ENCODE measurements at regions not wholly inside any gene's neighbourhood (a gene's known extent, or its start where the extent isn't known, plus 50 kb on each side); places are given as distances from the start of the nearest gene placed in this dataset.
"Not testable (repeated sequence)": the region's sequence is repeated elsewhere in the genome, so short reads cannot be mapped to it uniquely, and the experiment has no call there.

DNA sequence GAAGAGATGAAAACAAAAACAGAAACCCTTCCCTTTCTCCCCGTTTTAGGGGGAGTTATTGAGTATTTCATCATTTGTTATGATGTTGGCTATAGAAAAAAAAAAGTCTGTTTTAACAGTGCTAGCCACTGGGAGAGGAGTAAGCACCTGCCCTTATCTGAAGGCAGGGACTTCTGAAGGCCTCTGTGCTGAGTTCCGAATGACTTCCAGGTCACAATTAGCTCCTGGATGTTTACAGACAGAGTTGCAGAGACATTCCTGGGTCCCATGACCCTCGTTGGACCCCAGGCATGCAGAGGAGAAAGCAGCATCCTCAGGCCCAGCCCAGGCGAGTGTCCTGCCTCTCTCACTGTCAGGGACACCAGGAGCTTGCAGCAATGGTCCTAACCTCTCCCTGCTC, 328.5 kb downstream of the CACNA1B start:
- H3K27me3 Mint-ChIP-seq (ENCODE audit: low read depth); H3K27ac Mint-ChIP-seq (ENCODE audit: unreplicated experiment); H3K4me3 Mint-ChIP-seq; H3K4me1 Mint-ChIP-seq; H3K36me3 Mint-ChIP-seq (ENCODE audit: low read depth); DNase-seq (ENCODE audit: low read depth, low spot score); H3K9me3 Mint-ChIP-seq: not testable (repeated sequence)

- not testable (repeated sequence) for DNase-seq (ENCODE audit: low read depth, low spot score); H3K4me3 Mint-ChIP-seq; H3K36me3 Mint-ChIP-seq (ENCODE audit: low read depth); H3K27me3 Mint-ChIP-seq (ENCODE audit: low read depth); H3K9me3 Mint-ChIP-seq; H3K4me1 Mint-ChIP-seq; H3K27ac Mint-ChIP-seq (ENCODE audit: unreplicated experiment)
Measured at GRCh38 chr9:138207300-138208179, 330.0 kb downstream of the CACNA1B start.

- H3K27me3 Mint-ChIP-seq (ENCODE audit: low read depth); DNase-seq (ENCODE audit: low read depth, low spot score); H3K36me3 Mint-ChIP-seq (ENCODE audit: low read depth); H3K4me1 Mint-ChIP-seq; H3K9me3 Mint-ChIP-seq; H3K4me3 Mint-ChIP-seq: not testable (repeated sequence)
- H3K27ac Mint-ChIP-seq (ENCODE audit: unreplicated experiment), result peak overlapping the region; percentile 52
Measured at GRCh38 chr9:138209071-138209644, 331.6 kb downstream of the CACNA1B start.

- DNase-seq (ENCODE audit: low read depth, low spot score); H3K27me3 Mint-ChIP-seq (ENCODE audit: low read depth); H3K36me3 Mint-ChIP-seq (ENCODE audit: low read depth): not testable (repeated sequence)
Measured at GRCh38 chr9:138210388-138210986, 332.9 kb downstream of the CACNA1B start.

DNA sequence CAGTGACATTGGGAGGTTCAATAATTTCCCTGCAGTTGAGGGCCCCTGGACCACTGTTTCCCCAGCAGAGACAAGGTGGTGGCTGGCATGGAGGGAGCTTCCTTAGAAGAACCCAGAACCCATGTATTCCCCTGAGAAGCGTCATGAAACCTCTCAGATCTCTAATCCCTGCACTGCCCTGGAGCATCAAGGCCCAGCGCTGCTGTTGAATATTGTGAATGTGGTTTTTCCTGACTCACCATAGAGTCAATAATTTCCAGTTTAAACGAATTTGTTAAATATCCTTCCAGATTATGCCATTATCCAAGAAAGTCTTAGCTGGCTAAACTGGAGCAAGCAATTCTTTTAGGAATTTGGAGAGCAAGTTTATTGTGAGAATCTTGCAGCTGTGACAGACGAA, 333.5 kb downstream of the CACNA1B start:
- H3K4me1 Mint-ChIP-seq; H3K9me3 Mint-ChIP-seq; H3K27me3 Mint-ChIP-seq (ENCODE audit: low read depth); H3K36me3 Mint-ChIP-seq (ENCODE audit: low read depth); H3K27ac Mint-ChIP-seq (ENCODE audit: unreplicated experiment); H3K4me3 Mint-ChIP-seq; DNase-seq (ENCODE audit: low read depth, low spot score): not testable (repeated sequence)

More at GRCh38 chr9:138210388-138210986, 332.9 kb downstream of the CACNA1B start:
- H3K27ac Mint-ChIP-seq (ENCODE audit: unreplicated experiment); H3K9me3 Mint-ChIP-seq; H3K4me3 Mint-ChIP-seq; H3K4me1 Mint-ChIP-seq: not testable (repeated sequence)

- not testable (repeated sequence) for H3K9me3 Mint-ChIP-seq; H3K27me3 Mint-ChIP-seq (ENCODE audit: low read depth); H3K4me3 Mint-ChIP-seq; DNase-seq (ENCODE audit: low read depth, low spot score); H3K27ac Mint-ChIP-seq (ENCODE audit: unreplicated experiment); H3K36me3 Mint-ChIP-seq (ENCODE audit: low read depth); H3K4me1 Mint-ChIP-seq
- TF ChIP-seq CTCF (conservative IDR thresholded peaks at IDR 0.05), result peak; percentile 56
Measured at GRCh38 chr9:138211544-138212219, 334.1 kb downstream of the CACNA1B start.

GRCh38 chr9:138212811-138213210, 335.2 kb downstream of the CACNA1B start:
- not testable (repeated sequence) for H3K4me1 Mint-ChIP-seq; H3K27me3 Mint-ChIP-seq (ENCODE audit: low read depth); H3K9me3 Mint-ChIP-seq; DNase-seq (ENCODE audit: low read depth, low spot score); H3K36me3 Mint-ChIP-seq (ENCODE audit: low read depth); H3K4me3 Mint-ChIP-seq; H3K27ac Mint-ChIP-seq (ENCODE audit: unreplicated experiment)

DNA sequence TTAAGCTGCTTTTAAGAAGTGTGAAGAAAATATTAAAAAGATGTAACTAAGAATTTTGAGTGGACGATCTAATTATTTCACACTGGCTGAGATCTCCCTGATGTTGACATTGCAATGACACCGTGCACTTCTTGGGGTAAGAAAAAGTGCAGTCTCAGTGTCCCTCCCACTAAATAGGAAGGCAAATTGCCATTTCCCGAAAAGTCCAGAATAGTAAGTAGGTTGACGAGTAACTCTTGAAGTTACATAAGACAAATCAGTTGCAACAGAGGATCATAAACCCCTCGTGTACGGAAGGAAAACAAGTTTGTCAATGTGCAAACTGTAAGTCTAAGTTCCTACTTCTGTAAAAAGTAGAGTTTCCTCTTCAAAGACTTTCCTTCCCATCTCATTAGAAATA, 336.2 kb downstream of the CACNA1B start:
- not testable (repeated sequence) for H3K9me3 Mint-ChIP-seq; H3K36me3 Mint-ChIP-seq (ENCODE audit: low read depth); H3K4me3 Mint-ChIP-seq; H3K27me3 Mint-ChIP-seq (ENCODE audit: low read depth); H3K4me1 Mint-ChIP-seq; H3K27ac Mint-ChIP-seq (ENCODE audit: unreplicated experiment); DNase-seq (ENCODE audit: low read depth, low spot score)

GRCh38 chr9:138214548-138214947, 337.0 kb downstream of the CACNA1B start:
- H3K27me3 Mint-ChIP-seq (ENCODE audit: low read depth), result not testable (repeated sequence)

DNA sequence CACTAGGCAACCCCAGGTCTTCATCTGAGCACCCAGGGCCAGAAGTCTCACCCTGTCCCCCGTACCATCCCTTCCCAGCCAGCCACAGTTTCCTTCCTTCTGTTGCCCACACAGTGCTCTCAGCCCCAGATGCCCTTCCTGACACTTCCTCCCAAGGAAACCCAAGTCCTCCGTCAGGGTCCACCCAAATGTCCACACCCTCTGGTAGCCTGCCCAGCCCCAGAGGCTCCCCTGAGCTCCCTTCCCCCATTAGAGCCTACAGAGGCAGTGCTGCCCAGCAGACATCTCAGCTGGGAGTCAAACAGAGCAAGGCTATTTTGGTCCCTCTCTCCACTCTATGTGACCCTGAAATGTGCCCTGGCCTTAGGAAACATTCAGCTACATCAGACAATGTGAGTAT, 338.0 kb downstream of the CACNA1B start:
- H3K9me3 Mint-ChIP-seq; H3K4me3 Mint-ChIP-seq; H3K27ac Mint-ChIP-seq (ENCODE audit: unreplicated experiment); H3K36me3 Mint-ChIP-seq (ENCODE audit: low read depth); DNase-seq (ENCODE audit: low read depth, low spot score); H3K4me1 Mint-ChIP-seq; H3K27me3 Mint-ChIP-seq (ENCODE audit: low read depth): not testable (repeated sequence)

More at GRCh38 chr9:138214548-138214947, 337.0 kb downstream of the CACNA1B start:
- not testable (repeated sequence) for H3K4me1 Mint-ChIP-seq; H3K36me3 Mint-ChIP-seq (ENCODE audit: low read depth); DNase-seq (ENCODE audit: low read depth, low spot score); H3K4me3 Mint-ChIP-seq; H3K27ac Mint-ChIP-seq (ENCODE audit: unreplicated experiment); H3K9me3 Mint-ChIP-seq

DNA sequence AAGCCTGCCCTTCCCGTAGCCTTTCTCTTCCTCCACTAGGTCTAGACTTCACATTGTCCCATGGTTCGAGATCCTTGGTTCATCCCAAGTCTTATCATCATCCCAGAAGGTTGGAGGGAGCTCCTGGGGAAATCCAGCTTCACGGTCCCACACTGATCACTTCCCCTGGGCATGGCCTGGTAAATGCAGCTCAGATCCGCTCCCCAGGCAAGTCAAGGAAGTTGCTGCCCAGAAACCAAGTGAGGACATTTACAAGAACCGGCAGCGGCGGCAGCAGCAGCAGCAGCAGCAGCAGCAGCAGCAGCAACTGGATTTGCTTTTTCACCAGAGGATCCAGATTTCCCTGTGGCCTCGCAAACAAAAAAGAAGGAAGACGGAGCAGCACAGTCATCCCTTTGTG, 339.2 kb downstream of the CACNA1B start:
- not testable (repeated sequence) for H3K4me1 Mint-ChIP-seq; H3K4me3 Mint-ChIP-seq; DNase-seq (ENCODE audit: low read depth, low spot score); H3K27me3 Mint-ChIP-seq (ENCODE audit: low read depth); H3K36me3 Mint-ChIP-seq (ENCODE audit: low read depth); H3K9me3 Mint-ChIP-seq; H3K27ac Mint-ChIP-seq (ENCODE audit: unreplicated experiment)

DNA sequence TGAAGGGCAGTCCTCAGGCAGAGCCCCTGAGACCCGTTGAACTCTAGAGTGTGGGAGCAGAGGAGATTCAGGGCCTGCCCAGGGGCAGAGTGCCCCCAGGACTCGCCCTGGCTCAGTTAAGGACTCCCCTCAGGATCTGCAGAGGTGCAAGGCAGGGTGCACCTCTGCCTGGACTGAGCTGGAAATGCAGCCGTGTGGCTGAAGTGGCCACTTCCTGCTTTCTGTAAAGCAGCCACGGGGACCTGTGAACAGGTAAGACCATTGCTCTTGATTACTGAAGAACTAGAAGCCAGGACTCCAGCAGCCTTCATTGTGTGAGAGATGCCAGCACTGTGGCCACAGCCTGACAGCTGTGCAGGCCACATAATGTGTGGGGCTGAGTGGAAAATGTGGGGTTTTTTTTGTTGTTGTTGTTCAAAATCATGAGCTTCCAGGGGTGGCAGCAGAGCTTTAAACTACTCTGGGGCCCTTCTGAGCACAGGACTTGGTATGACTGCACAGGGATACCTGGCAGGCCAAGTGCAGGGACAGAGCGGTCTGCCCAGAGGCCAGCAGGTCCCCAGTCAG, 339.8 kb downstream of the CACNA1B start:
- not testable (repeated sequence) for DNase-seq (ENCODE audit: low read depth, low spot score); H3K4me3 Mint-ChIP-seq; H3K9me3 Mint-ChIP-seq; H3K27me3 Mint-ChIP-seq (ENCODE audit: low read depth); H3K36me3 Mint-ChIP-seq (ENCODE audit: low read depth); H3K27ac Mint-ChIP-seq (ENCODE audit: unreplicated experiment); H3K4me1 Mint-ChIP-seq
